Brain microvascular endothelial cell (primary cell): ENCODE measurements at regions not wholly inside any gene's neighbourhood (a gene's known extent, or its start where the extent isn't known, plus 50 kb on each side); places are given as distances from the start of the nearest gene placed in this dataset.

Source experiments
- DNase-seq: peaks from one replicate; pipeline ENCODE4 v3.0.0-alpha.2; 2020
- H3K27ac ChIP-seq: fragments of 250-450 bp; sonication (Bioruptor Pico); 2 replicates; pipeline ENCODE4 v1.5.1; 2020; ENCODE audit warnings: mild to moderate bottlenecking, moderate library complexity
- H3K27me3 ChIP-seq: fragments of 250-450 bp; sonication (Bioruptor Pico); replicated peaks from 2 replicates; pipeline ENCODE4 v1.5.1; 2020; ENCODE audit warnings: mild to moderate bottlenecking
- H3K36me3 ChIP-seq: fragments of 250-450 bp; sonication (Bioruptor Pico); replicated peaks from 2 replicates; pipeline ENCODE4 v1.5.1; 2020; ENCODE audit warnings: mild to moderate bottlenecking
- H3K4me3 ChIP-seq: 2 replicates; pipeline ENCODE4 v1.5.1; 2011; ENCODE audit warnings: low read depth, mild to moderate bottlenecking, control low read depth, low read length, moderate library complexity
- in situ Hi-C: cut with HindIII; loops from 2 replicates; pipeline ENCODE4 v1.10.0; 2017; ENCODE audit warnings: low sequenced_read_pairs, low pct_ligation_motif_present
- TF ChIP-seq, protein P1 (sequence below): IDR thresholded peaks from 2 replicates; pipeline ENCODE4 v1.5.1; 2011; ENCODE audit warnings: low read depth, mild to moderate bottlenecking, moderate library complexity, low read length, control low read depth, inconsistent platforms; ENCODE audit errors: missing control alignments

GRCh38 chr4:15233626-15234025 is 194.2 kb upstream of the C1QTNF7 start:
- no peak for DNase-seq
- Histone ChIP-seq H3K27ac (peak overlapping the region; percentile 97), H3K4me3 (no peak overlapping the region), H3K36me3 (no peaks in the 10 kb centered on the region), H3K27me3 (no peaks in the 10 kb centered on the region)
- TF ChIP-seq, protein P1, sequence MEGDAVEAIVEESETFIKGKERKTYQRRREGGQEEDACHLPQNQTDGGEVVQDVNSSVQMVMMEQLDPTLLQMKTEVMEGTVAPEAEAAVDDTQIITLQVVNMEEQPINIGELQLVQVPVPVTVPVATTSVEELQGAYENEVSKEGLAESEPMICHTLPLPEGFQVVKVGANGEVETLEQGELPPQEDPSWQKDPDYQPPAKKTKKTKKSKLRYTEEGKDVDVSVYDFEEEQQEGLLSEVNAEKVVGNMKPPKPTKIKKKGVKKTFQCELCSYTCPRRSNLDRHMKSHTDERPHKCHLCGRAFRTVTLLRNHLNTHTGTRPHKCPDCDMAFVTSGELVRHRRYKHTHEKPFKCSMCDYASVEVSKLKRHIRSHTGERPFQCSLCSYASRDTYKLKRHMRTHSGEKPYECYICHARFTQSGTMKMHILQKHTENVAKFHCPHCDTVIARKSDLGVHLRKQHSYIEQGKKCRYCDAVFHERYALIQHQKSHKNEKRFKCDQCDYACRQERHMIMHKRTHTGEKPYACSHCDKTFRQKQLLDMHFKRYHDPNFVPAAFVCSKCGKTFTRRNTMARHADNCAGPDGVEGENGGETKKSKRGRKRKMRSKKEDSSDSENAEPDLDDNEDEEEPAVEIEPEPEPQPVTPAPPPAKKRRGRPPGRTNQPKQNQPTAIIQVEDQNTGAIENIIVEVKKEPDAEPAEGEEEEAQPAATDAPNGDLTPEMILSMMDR, result no peak
- in situ Hi-C loops, result loop anchor here (25.0 kb wide), 1 partner anchor 229 kb away; the partner anchor contains the start of gene CC2D2A

GRCh38 chr4:15234116-15234855 is 193.5 kb upstream of the C1QTNF7 start:
- H3K4me3 ChIP-seq, result no peak overlapping the region
- peak overlapping the region; percentile 97 for H3K27ac ChIP-seq
- DNase-seq, result peak; percentile 92
- TF ChIP-seq, protein P1, result no peak
- in situ Hi-C loops, result loop anchor here (25.0 kb wide), 1 partner anchor 228 kb away; the partner anchor contains the start of gene CC2D2A
- no peaks in the 10 kb centered on the region for H3K27me3 ChIP-seq
- H3K36me3 ChIP-seq, result no peaks in the 10 kb centered on the region

GRCh38 chr4:15234856-15235126 is 193.0 kb upstream of the C1QTNF7 start:
- in situ Hi-C loops, result loop anchor here (25.0 kb wide), 1 partner anchor 228 kb away; the partner anchor contains the start of gene CC2D2A
- DNase-seq, result peak; percentile 87
- Histone ChIP-seq H3K36me3 (no peaks in the 10 kb centered on the region), H3K27me3 (no peaks in the 10 kb centered on the region), H3K4me3 (no peak overlapping the region), H3K27ac (peak overlapping the region; percentile 97)
- TF ChIP-seq, protein P1, result no peak

GRCh38 chr4:15235135-15235534 is 192.7 kb upstream of the C1QTNF7 start:
- TF ChIP-seq, protein P1, result no peak
- DNase-seq, result no peak
- no peaks in the 10 kb centered on the region for H3K36me3 ChIP-seq
- H3K27ac ChIP-seq, result peak overlapping the region; percentile 97
- in situ Hi-C loops, result loop anchor here (25.0 kb wide), 1 partner anchor 227 kb away; the partner anchor contains the start of gene CC2D2A
- H3K4me3 ChIP-seq, result no peak overlapping the region
- no peaks in the 10 kb centered on the region for H3K27me3 ChIP-seq

DNA sequence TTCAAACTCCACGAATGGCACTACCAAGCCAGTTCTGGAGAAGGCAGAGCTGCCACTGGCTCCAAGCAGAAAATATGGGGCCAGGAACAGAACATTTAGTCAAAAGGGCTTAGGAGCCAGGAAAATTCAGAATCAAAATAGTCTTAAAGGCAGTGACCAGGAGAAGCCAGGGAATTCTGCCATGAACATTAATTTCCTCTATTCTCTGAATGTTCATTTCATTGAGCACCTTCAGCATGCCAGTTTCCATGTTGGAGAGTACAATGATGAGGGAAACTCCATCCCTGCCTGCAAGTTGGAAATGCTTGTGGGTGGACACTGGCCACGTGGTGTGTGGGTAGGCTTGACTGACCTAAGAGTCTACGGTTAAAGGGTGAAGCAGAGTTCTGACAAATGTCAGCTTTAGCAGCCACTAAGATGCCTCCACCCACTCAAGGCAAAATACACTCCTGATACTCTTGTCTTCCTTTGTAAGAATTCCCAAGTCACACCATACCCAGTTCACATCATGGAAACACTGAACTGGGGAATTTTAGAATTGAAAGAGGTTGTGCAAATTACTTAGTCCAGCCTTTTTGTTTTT is 190.1 kb upstream of the C1QTNF7 start:
- Histone ChIP-seq H3K27ac (no peak overlapping the region), H3K27me3 (no peaks in the 10 kb centered on the region), H3K36me3 (no peaks in the 10 kb centered on the region), H3K4me3 (no peak overlapping the region)
- TF ChIP-seq, protein P1, result no peak
- in situ Hi-C loops, result loop anchor here (25.0 kb wide), 1 partner anchor 225 kb away; the partner anchor contains the start of gene CC2D2A
- DNase-seq, result no peak
